ENCODE measurements at regions not wholly inside any gene's neighbourhood (a gene's known extent, or its start where the extent isn't known, plus 50 kb on each side); places are given as distances from the start of the nearest gene placed in this dataset.
A peak's percentile ranks its signal among the peaks of the same experiment; 100 is the strongest.

- Mint-ChIP-seq H3K27me3 (ENCODE audit: low read depth) (peaks cover 36% of the 10 kb centered on the region), H3K4me3 (ENCODE audit: unreplicated experiment) (no peak overlapping the region), H3K36me3 (ENCODE audit: low read depth) (no peaks in the 10 kb centered on the region), H3K27ac (ENCODE audit: unreplicated experiment) (no peak overlapping the region), H3K9me3 (ENCODE audit: low read depth) (no peaks in the 10 kb centered on the region), H3K4me1 (ENCODE audit: low read depth) (no peaks in the 10 kb centered on the region)
- TF ChIP-seq, protein P1, sequence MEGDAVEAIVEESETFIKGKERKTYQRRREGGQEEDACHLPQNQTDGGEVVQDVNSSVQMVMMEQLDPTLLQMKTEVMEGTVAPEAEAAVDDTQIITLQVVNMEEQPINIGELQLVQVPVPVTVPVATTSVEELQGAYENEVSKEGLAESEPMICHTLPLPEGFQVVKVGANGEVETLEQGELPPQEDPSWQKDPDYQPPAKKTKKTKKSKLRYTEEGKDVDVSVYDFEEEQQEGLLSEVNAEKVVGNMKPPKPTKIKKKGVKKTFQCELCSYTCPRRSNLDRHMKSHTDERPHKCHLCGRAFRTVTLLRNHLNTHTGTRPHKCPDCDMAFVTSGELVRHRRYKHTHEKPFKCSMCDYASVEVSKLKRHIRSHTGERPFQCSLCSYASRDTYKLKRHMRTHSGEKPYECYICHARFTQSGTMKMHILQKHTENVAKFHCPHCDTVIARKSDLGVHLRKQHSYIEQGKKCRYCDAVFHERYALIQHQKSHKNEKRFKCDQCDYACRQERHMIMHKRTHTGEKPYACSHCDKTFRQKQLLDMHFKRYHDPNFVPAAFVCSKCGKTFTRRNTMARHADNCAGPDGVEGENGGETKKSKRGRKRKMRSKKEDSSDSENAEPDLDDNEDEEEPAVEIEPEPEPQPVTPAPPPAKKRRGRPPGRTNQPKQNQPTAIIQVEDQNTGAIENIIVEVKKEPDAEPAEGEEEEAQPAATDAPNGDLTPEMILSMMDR (IDR thresholded peaks at IDR 0.05), result peak; percentile 41
- no peak for DNase-seq (ENCODE audit: low spot score)
These were observed 81.3 kb upstream of the TMEM33 start for GRCh38 chr4:41853973-41854372.

DNA sequence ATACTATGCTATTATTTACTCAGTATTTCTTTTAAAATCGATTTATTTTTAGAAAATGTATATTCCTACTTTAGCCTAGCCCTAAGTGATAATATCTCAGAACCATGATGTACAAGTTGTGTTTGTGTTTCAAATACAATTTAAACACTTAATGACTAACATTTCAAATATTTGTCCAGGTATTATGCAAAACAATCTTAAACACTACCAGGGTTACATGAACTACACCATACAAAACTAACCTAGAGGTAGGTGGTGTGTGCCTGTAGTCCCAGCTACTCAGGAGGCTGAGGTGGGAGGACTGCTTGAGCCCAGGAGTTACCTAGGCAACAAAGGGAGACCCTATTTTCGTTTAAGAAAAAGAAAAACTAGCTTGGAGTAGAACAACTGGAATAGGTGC is 83.0 kb upstream of the TMEM33 start:
- Mint-ChIP-seq H3K4me1 (ENCODE audit: low read depth) (no peaks in the 10 kb centered on the region), H3K27me3 (ENCODE audit: low read depth) (peaks cover 28% of the 10 kb centered on the region), H3K27ac (ENCODE audit: unreplicated experiment) (no peak overlapping the region), H3K36me3 (ENCODE audit: low read depth) (no peaks in the 10 kb centered on the region), H3K4me3 (ENCODE audit: unreplicated experiment) (no peak overlapping the region), H3K9me3 (ENCODE audit: low read depth) (no peaks in the 10 kb centered on the region)
- DNase-seq (ENCODE audit: low spot score), result no peak
- TF ChIP-seq, protein P1 (IDR thresholded peaks at IDR 0.05), result no peak

GRCh38 chr4:41851621-41852020 is 83.6 kb upstream of the TMEM33 start:
- no peak for DNase-seq (ENCODE audit: low spot score)
- peaks cover 24% of the 10 kb centered on the region for H3K27me3 Mint-ChIP-seq (ENCODE audit: low read depth)

GRCh38 chr4:41844327-41844726 is 90.9 kb upstream of the TMEM33 start:
- no peak for DNase-seq (ENCODE audit: low spot score)
- no peak overlapping the region for H3K4me3 Mint-ChIP-seq (ENCODE audit: unreplicated experiment)
- TF ChIP-seq, protein P1 (IDR thresholded peaks at IDR 0.05), result no peak
- no peaks in the 10 kb centered on the region for H3K9me3 Mint-ChIP-seq (ENCODE audit: low read depth)
- peaks cover 24% of the 10 kb centered on the region for H3K27me3 Mint-ChIP-seq (ENCODE audit: low read depth)
- no peak overlapping the region for H3K27ac Mint-ChIP-seq (ENCODE audit: unreplicated experiment)
- no peaks in the 10 kb centered on the region for H3K4me1 Mint-ChIP-seq (ENCODE audit: low read depth)
- H3K36me3 Mint-ChIP-seq (ENCODE audit: low read depth), result no peaks in the 10 kb centered on the region

More at GRCh38 chr4:41851621-41852020, 83.6 kb upstream of the TMEM33 start:
- Mint-ChIP-seq H3K9me3 (ENCODE audit: low read depth) (no peaks in the 10 kb centered on the region), H3K4me1 (ENCODE audit: low read depth) (no peaks in the 10 kb centered on the region), H3K4me3 (ENCODE audit: unreplicated experiment) (no peak overlapping the region), H3K36me3 (ENCODE audit: low read depth) (no peaks in the 10 kb centered on the region), H3K27ac (ENCODE audit: unreplicated experiment) (no peak overlapping the region)
- TF ChIP-seq, protein P1 (IDR thresholded peaks at IDR 0.05), result no peak

DNA sequence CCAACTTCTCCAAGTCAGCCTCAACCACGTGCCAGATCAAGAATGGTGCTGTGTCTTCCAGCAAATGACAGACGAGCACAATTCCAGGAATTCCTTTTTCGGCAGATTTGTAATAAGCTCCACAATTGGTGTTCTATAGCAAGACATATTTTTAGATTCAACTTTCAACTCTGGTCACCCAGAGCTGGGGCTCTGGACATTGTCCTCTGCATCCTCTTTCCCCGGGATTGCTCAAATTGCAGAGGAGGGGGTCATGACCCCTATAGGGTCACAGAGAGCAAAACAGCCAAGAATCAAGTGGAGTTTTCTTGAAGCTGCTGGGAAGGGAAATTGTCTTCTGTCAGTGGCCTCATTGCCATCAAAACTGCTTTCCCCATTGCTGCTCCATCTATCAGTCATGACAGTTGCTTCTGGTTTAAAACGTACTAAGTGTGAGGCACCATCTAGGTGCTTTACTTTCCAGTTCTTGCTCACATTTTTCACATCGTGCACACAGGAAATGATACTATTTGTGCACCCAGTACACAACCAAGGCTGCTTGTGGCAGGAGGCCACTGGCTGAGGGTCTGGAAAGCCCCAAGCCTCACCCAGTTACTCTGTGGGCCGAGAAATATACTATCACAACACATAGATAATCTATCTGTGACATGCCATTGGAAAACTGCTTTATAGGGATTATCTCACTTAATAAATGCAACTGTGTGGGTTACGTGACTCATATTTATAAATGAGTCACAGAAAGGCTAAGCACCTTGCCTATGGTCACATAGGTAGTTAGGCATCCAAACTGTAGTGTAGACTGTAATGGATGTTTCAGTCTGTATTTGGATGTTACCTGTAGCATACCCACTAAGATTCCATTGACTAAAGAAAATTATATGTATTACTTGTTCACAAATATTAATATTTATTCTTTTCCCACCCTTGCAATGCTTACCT is 91.7 kb upstream of the PHOX2B start:
- H3K27me3 Mint-ChIP-seq (ENCODE audit: low read depth), result peaks cover 18% of the 10 kb centered on the region
- no peaks in the 10 kb centered on the region for H3K9me3 Mint-ChIP-seq (ENCODE audit: low read depth)
- no peaks in the 10 kb centered on the region for H3K36me3 Mint-ChIP-seq (ENCODE audit: low read depth)
- no peaks in the 10 kb centered on the region for H3K4me1 Mint-ChIP-seq (ENCODE audit: low read depth)
- DNase-seq (ENCODE audit: low spot score), result no peak
- no peak overlapping the region for H3K27ac Mint-ChIP-seq (ENCODE audit: unreplicated experiment)
- no peak overlapping the region for H3K4me3 Mint-ChIP-seq (ENCODE audit: unreplicated experiment)
- TF ChIP-seq, protein P1 (IDR thresholded peaks at IDR 0.05), result no peak

Data from chondrocyte (in vitro differentiated cells).